Ishikawa (cell line): ENCODE measurements at regions not wholly inside any gene's neighbourhood (a gene's known extent, or its start where the extent isn't known, plus 50 kb on each side); places are given as distances from the start of the nearest gene placed in this dataset.

Experiments used
- CEBPB ChIP-seq: IDR thresholded peaks from 2 replicates; pipeline ENCODE4 v1.6.1; 2012
- CREB1 ChIP-seq: IDR thresholded peaks from 2 replicates; pipeline ENCODE4 v1.6.1; 2012; ENCODE audit warnings: low read depth
- EGR1 ChIP-seq: IDR thresholded peaks from 2 replicates; pipeline ENCODE4 v1.6.1; 2012
- EP300 ChIP-seq: IDR thresholded peaks from 2 replicates; pipeline ENCODE4 v1.6.1; 2012; ENCODE audit warnings: borderline replicate concordance
- MAX ChIP-seq: IDR thresholded peaks from 2 replicates; pipeline ENCODE4 v1.6.1; 2012
- RAD21 ChIP-seq: IDR thresholded peaks from 2 replicates; pipeline ENCODE4 v1.6.1; 2012; ENCODE audit warnings: low read depth
- REST ChIP-seq: IDR thresholded peaks from 2 replicates; pipeline ENCODE4 v1.6.1; 2012; ENCODE audit warnings: low read depth, mild to moderate bottlenecking
- TAF1 ChIP-seq: IDR thresholded peaks from 2 replicates; pipeline ENCODE4 v1.6.1; 2012; ENCODE audit warnings: low read depth, mild to moderate bottlenecking
- TCF12 ChIP-seq: IDR thresholded peaks from 2 replicates; pipeline ENCODE4 v1.6.1; 2012; ENCODE audit warnings: low read depth
- USF1 ChIP-seq: IDR thresholded peaks from 2 replicates; pipeline ENCODE4 v1.6.1; 2012
- YY1 ChIP-seq: IDR thresholded peaks from 2 replicates; pipeline ENCODE4 v1.6.1; 2012; ENCODE audit warnings: low read depth
- ZBTB7A ChIP-seq: IDR thresholded peaks from 2 replicates; pipeline ENCODE4 v1.6.1; 2012; ENCODE audit warnings: low read depth

GRCh38 chr2:19833978-19834377 lies 67.8 kb downstream of the TTC32 start:
- no peak for TF ChIP-seq TAF1
- no peak for TF ChIP-seq REST
- no peak for TF ChIP-seq CREB1
- TF ChIP-seq USF1 = no peak
- TF ChIP-seq EP300 = no peak
- no peak for TF ChIP-seq EGR1
- TF ChIP-seq RAD21 = no peak
- TF ChIP-seq YY1 = no peak
- no peak for TF ChIP-seq CEBPB
- TF ChIP-seq TCF12 = no peak
- TF ChIP-seq MAX = no peak
- TF ChIP-seq ZBTB7A = no peak
